Stimulated activated CD4-positive, alpha-beta T cell treated with anti-CD3 and anti-CD28 coated beads, Interleukin-2, amount 100 ng/mL, for 24 hours (primary cell): ENCODE measurements at regions not wholly inside any gene's neighbourhood (a gene's known extent, or its start where the extent isn't known, plus 50 kb on each side); places are given as distances from the start of the nearest gene placed in this dataset.
"Not testable (repeated sequence)": the region's sequence is repeated elsewhere in the genome, so short reads cannot be mapped to it uniquely, and the experiment has no call there.

Experiments
- DNase-seq, 2 donors: peaks; one replicate each; pipeline ENCODE4 v3.0.0-alpha.2; 2020

DNA sequence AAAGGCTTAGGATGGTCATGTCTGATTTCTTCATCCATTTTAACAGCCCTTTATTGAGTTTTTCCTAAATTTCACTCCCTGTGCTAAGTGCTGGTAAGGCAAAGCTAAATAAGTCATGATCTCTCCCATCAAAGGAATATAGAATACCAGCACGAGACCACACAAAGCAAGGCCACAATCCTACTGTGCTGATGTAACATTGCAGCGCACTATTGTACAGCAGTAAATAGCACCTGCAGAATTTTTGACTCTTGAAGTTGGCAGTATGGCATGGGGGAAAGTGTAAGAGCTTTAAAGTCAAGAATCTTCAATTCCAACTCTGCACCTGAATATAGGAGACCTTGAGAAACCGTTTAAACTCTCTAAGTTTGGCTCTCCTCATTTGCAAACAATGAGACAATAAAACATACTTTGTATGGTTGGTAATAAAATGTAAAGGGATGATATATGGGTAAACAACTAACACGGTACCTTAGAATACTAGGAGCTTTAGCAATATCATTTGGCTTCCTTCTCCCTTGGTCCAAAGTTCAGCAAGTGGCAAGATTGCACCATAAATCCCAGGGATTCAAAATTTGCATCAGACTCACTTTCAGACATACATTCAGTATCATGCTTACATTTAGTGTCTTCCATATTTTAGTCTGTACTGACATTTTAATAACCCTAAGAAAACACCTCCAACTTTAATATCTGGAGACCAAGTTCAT lies 132.9 kb upstream of the PRDX6 start:
- no peak for DNase-seq

- no peak for DNase-seq
Observed at GRCh38 chr1:173347282-173347818, 129.8 kb upstream of the PRDX6 start.

DNA sequence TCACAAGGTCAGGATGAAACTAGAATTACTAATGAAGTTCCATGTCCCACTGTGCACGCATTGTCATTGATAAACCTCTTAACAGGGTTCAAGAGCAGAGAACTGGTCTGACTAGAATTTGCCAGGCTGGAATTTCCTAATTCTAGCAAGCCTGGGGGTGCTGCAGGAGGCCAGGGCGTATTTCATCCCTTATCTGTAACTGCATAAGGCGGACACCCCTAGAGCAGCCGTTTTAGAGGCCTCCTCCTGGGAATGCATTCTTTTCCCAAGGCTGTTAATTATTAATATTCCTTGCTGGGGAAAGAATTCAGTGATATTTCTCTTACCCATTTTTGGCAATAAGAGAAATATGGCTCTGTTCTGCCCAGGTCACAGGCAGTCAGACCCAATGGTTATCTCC lies 124.5 kb upstream of the PRDX6 start:
- not testable (repeated sequence) for DNase-seq

- no peak for DNase-seq
Observed at GRCh38 chr1:173353350-173353749, 123.8 kb upstream of the PRDX6 start.

- no peak for DNase-seq
Observed at GRCh38 chr1:173354937-173355280, 122.2 kb upstream of the PRDX6 start.

DNA sequence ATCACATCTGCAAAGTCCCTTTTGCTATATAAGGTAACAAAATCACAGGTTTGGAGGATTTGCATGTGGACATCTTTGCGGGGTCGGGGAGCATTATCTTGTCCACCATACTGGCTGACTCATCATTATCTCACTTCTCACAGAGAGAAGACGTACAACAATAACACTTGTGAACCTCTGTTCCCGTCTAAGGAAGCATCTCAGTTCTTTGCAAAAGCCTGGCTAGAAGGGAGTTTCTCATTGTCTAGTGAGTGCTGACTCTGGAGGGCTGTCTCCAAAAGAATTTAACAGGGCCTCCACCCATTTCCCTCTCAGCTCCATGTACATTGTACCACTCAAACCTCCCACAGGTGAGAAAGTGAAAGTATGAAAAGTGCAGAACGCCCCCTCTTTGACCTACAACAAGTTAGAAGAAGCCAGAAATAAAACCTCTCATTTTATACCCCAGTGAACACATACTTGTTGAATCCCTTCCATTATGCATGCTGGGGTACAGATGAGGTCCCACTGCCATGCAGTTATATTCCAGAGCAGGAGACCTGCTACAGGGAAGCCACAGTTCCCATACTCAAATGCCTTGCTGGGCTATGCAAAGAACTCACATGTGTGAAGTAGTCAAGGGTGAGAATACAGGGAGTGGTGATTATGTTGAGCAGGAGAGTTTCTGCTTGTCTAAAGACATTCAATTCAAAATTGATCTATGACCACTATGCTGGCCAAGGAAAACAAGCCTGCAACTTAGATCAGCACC lies 121.7 kb upstream of the PRDX6 start:
- DNase-seq, result no peak

DNA sequence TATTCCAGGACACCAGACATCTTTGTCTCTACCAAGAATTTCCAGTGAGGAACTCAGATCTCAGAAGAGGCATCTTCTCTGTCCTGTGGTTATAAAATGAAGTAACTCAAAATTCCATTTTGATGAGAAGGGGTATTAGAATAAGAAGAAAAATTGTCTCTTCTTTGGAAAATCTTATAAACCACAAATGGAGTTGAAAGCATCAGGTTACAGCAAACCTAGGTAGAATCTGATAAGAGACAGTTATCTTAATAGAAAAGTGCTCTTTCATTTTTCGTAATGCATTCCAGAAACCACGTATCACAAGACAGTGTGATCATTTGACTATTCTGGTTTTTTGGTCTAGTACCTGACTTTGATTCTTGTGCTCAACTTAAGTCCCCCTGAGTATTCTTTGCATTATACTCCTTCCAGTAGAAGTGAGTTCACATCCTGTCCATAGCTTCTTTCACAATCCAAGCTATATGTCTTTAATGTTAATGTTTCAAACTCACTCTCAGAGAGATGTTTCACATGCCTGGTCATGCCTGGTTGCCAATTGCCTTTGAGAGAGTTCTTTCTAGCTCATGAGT lies 120.9 kb upstream of the PRDX6 start:
- DNase-seq, result no peak

DNA sequence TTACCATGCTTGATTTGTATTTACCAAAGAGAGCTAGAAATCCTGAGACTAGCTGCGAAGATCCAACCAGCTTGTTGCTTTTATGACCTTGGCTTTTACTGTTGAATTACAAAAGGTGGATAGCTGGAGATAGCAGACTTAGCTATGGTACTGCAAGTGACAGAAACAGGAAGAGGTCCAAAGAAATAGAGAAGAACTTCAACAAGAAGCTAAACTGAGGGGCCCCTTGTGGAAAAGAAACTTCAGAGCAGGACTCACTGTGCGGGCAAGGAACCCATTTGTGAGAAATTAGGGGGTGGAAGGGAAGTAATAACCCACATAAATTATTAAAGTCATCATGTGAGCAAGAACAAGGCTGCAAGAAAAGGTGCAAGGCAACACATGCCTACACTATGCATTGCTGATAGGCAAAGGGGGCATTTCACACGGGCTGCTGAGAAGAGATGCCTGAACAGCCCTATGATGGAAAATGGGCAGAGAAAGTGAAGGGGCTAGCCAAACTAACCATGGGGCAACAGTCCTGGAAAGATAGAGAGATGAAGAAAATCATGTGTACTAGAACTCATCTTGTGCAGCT lies 116.6 kb upstream of the PRDX6 start:
- DNase-seq, result no peak

DNA sequence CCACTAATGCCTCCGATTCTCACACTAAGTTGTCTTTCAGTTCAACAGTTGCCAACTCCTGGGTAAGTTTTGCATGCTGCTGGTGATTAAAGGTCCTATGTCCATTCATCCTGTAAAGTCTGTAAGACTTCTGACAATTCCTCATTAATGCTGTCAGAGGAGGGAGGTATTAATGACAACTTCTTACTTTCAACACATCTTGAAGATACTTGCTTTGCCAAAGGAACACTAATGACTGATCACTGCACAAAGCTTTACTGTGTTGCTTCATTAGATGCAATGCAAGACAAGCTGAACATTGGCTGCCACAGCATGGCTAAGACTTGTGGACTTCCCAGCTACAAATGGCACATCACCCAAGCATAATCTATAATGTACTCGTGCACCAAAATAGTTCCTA lies 114.6 kb upstream of the PRDX6 start:
- no peak for DNase-seq

DNA sequence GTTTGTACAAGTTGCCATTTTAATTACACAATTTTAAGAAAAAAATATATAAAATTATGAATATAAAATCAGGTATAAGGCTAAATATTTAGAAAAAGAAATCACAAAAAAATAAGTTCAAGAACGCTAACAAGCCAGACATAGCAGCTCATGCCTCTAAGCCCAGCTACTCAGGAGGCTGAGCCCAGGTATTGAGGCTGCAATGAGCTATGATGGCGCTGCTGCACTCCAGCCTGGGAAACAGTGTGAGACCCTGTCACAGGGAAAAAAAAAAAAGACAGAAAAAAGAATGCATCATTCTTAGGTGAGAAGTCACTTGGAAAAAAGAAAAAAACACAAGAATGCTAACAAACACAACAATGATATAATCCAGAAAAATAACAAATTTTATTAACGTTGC lies 112.3 kb upstream of the PRDX6 start:
- DNase-seq, result no peak

GRCh38 chr1:173365341-173365740 lies 111.8 kb upstream of the PRDX6 start:
- no peak for DNase-seq

DNA sequence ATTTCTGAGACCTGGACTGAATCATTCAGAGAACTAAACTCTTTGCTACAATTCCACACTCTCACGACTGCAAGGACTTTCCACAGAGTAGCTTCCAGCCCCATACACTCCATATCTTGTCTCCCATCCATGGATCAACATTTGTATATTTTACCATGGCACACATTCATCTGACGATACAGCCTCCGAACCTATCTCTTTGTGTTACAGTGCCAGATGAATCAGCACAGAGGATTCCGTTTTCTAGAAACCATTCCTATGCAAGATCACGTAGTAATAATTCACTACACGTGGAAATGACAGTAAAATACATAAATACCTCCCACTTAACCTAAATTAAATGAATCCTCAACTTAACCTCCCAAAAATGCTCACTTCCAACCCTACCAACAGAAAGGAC lies 110.0 kb upstream of the PRDX6 start:
- no peak for DNase-seq

DNA sequence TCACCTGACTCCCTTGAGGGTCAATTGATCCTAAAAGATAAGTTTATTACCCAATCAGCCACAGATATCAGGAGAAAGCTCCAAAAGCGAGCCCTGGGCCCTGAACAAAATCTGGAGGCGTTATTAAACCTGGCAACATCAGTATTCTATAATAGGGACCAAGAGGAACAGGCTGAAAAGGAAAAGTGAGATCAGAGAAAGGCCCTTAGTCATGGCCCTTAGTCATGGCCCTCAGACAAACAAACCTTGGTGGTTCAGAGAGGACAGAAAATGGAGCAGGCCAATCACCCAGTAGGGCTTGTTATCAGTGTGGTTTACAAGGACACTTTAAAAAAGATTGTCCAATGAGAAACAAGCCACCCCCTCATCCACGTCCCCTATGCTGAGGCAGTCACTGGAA lies 106.5 kb upstream of the PRDX6 start:
- not testable (repeated sequence) for DNase-seq

- not testable (repeated sequence) for DNase-seq
Observed at GRCh38 chr1:173376065-173376464, 101.1 kb upstream of the PRDX6 start.

- no peak for DNase-seq
Observed at GRCh38 chr1:173377266-173377665, 99.9 kb upstream of the PRDX6 start.

DNA sequence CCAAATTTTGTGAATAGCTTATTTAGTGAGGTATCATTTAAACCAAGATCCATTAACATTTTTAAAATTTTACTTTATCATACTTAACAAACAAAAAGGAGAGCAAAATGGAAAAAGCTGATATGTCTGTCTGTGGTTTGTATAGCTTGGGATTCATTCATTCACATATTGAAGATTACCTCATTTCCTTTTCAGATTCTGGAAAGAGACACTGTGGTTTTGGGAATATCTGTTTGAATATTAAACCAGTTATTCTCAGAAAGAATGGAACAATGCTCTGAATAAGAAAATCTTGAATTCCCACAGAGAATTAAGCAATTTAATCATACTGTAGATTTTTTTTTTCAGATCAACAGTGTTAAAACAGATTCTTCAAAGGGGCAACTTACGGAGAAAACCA lies 93.8 kb upstream of the PRDX6 start:
- no peak for DNase-seq

DNA sequence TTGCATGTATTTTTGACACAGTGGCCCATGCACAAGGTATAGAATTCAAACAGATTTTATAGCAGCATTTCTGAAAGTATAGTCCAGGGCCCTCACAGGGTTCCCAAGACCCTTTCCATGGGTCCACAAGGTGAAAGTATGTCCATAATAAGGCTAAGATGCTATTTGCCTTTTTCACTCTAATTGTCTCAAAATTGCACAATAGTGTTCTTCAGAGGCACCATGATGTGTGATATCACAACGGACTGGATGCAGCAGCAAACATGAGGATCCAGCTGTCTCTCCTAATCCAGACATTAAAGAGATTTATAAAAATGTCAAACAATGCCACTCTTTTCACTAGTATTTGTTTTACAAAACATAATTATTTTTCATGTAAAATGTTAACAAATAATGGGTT lies 88.8 kb upstream of the PRDX6 start:
- DNase-seq, result no peak

GRCh38 chr1:173392895-173393658 lies 84.1 kb upstream of the PRDX6 start:
- no peak for DNase-seq

DNA sequence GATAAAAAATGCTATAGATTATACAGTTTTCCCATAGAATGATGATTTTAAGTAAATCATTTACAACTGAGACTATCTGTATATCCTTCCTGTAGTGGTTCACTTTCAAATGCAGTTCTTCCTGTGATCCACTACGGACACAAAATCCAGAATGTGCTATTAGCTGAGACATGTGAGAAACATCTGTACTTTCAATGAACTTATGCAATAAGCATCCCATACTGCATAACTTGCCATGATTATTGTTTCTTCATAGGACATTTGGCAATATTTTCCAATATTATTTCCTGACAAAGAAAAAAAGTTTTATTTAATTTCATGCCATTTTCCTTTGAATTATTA lies 83.5 kb upstream of the PRDX6 start:
- no peak for DNase-seq

- not testable (repeated sequence) for DNase-seq
Observed at GRCh38 chr1:173394813-173395212, 82.3 kb upstream of the PRDX6 start.

GRCh38 chr1:173395762-173396161 lies 81.4 kb upstream of the PRDX6 start:
- DNase-seq, result no peak

DNA sequence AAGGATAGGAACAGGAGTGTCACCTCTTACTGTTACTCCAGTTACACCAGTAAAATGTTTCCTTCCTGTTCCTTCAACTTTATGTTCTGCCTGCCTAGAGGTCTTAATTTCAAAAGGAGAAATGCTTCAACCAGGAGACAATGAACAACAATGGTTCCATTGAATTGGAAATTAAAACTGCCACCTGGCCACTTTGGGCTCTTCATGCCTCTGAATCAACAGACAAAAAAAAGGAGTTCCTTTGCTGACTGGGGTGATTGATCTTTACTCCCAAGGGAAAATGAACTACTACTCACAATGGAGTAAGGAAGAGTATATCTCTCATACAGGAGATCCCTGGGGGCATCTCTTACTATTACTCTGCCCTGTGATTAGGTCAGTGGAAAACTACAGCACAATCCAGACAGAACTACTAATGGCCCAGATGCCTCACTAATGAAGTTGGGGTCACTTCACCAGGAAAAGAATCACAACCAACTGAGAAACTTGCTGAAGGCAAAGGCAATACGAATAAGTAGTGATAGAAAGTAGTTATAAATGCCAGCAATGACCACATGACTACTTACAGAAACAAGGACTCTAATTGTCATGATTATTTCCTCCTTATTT lies 76.6 kb upstream of the PRDX6 start:
- no peak for DNase-seq

DNA sequence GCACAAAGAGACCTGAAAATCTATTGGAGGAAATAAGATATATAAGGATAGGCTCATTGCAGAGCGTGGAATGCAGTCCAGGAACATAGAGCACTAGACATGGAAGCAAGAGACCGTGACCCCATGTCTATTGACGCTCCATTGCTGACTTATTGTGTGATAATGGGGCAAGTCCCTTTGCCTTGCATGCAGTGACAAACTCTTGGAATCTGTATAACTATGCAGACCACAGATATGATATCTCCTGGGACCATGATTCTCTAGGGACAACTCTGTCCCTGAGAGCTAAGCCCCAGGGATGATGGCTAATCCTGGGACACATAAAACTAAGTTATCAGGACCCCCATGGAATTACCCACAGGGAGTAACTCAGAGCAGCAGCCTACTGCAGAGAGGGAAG lies 73.1 kb upstream of the PRDX6 start:
- no peak for DNase-seq
